ENCODE measurements at regions not wholly inside any gene's neighbourhood (a gene's known extent, or its start where the extent isn't known, plus 50 kb on each side); places are given as distances from the start of the nearest gene placed in this dataset.

DNA sequence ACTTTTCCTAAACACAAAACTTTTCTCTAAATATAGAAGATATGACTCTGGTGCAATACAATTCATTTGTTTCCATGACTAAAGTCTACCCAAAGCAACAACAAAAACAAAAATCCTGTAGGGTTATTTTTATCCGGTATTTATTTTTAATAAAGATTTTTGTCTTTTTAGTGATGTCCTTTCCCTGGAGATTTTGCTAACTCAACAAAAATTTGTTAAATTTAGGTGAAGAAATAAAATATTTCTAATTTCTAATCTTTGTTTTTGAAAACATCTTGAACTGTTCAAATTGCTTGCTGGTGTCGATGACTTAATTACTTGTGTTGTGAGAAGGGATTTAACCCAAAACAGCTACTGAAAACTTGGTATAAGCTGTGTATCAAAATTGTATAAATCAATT is 741.8 kb downstream of the HDGFL1 start:
- no peaks in the 10 kb centered on the region; the same call in 1 of the 2 replicates for H3K4me1 ChIP-seq
- H3K36me3 ChIP-seq = no peaks in the 10 kb centered on the region
- TF ChIP-seq CTCF (IDR thresholded peaks at IDR 0.05; ENCODE audit: low read depth, low read length) = no peak
- no peak for DNase-seq
- no peak overlapping the region for H3K4me3 ChIP-seq (ENCODE audit: low read depth, low read length)
- no peaks in the 10 kb centered on the region for H3K9me3 ChIP-seq
- no peaks in the 10 kb centered on the region for H3K27me3 ChIP-seq

DNA sequence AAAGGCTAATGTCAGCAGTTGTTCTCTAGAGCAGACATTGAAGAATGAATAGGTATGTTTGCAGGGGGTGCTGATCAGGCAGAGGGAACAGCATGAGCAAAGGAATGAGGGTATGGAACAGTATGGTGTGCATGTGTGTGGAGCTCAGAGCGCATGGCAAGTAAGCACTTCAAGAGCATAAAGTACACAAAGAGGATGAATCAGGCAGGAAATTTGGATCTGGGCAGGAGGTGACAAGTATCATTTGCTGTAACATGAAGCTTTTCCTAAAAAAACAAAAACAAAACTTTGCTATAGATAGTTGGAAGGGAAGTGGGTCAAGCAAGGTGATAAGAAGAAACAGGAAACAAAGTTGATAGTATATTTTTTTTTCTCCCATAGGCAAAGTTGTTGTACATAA is 746.8 kb downstream of the HDGFL1 start:
- Histone ChIP-seq H3K36me3 (no peaks in the 10 kb centered on the region), H3K9me3 (no peaks in the 10 kb centered on the region), H3K4me1 (peaks cover 9% of the 10 kb centered on the region), H3K4me3 (ENCODE audit: low read depth, low read length) (no peak overlapping the region), H3K27me3 (no peaks in the 10 kb centered on the region)
- no peak for DNase-seq
- TF ChIP-seq CTCF (IDR thresholded peaks at IDR 0.05; ENCODE audit: low read depth, low read length) = no peak

DNA sequence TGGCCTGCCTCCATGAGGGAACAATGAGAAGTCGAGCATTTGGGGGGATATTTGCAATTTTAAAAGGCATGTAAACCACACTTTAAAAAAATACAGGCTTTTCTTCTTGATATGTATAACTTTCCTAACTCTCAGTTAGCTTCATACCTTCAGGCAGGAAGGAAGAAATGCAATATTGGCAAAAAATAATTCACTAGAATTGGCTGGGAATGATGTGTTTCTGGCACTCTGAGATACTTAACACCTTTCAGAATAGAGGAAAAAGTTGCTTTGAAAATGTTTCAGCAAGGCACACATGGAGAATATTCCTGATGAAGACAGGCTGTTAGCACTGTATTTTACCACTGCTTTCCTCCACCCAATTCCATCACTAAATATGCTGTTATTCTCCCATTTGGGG is 747.6 kb downstream of the HDGFL1 start:
- no peaks in the 10 kb centered on the region for H3K36me3 ChIP-seq
- H3K9me3 ChIP-seq = no peaks in the 10 kb centered on the region
- TF ChIP-seq CTCF (IDR thresholded peaks at IDR 0.05; ENCODE audit: low read depth, low read length) = no peak
- H3K4me1 ChIP-seq = peaks cover 9% of the 10 kb centered on the region
- no peak for DNase-seq
- H3K27me3 ChIP-seq = no peaks in the 10 kb centered on the region
- H3K4me3 ChIP-seq (ENCODE audit: low read depth, low read length) = no peak overlapping the region

- H3K27me3 ChIP-seq = no peaks in the 10 kb centered on the region
- TF ChIP-seq CTCF (IDR thresholded peaks at IDR 0.05; ENCODE audit: low read depth, low read length) = no peak
- H3K36me3 ChIP-seq = no peaks in the 10 kb centered on the region
- H3K9me3 ChIP-seq = no peaks in the 10 kb centered on the region
- peaks cover 9% of the 10 kb centered on the region for H3K4me1 ChIP-seq
- H3K4me3 ChIP-seq (ENCODE audit: low read depth, low read length) = no peak overlapping the region
- DNase-seq = no peak
These were observed 750.2 kb downstream of the HDGFL1 start for GRCh38 chr6:23319582-23319981.

DNA sequence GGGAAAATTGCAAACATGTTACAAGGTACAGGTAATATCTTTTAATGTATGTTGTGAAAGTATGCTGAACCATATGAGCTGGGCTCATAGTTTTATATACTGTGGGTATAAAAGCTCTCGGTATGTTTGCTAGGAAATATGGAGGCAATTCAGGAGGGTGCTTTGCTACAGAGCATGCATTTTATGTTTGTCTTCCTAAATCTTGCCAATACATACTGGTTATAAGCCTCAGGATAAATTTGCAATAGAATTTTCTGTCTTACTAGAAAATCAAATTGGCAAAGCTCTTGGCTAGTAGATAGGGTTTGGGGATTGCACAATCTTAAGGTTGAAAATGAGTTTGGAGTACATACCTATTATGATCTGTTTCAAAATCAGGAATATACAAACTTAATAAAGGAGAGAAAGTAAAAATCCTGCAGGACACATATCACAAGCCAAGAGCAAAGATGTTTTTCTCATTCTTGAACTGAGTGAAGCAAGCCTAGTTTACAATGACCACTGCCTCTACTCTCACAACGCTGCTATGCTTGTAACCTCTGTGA is 751.2 kb downstream of the HDGFL1 start:
- Histone ChIP-seq H3K27me3 (no peaks in the 10 kb centered on the region), H3K9me3 (no peaks in the 10 kb centered on the region), H3K36me3 (no peaks in the 10 kb centered on the region), H3K4me1 (peaks cover 9% of the 10 kb centered on the region), H3K4me3 (ENCODE audit: low read depth, low read length) (no peak overlapping the region)
- no peak for DNase-seq
- TF ChIP-seq CTCF (IDR thresholded peaks at IDR 0.05; ENCODE audit: low read depth, low read length) = no peak

GRCh38 chr6:23323897-23324296 is 754.5 kb downstream of the HDGFL1 start:
- TF ChIP-seq CTCF (IDR thresholded peaks at IDR 0.05; ENCODE audit: low read depth, low read length) = no peak
- Histone ChIP-seq H3K9me3 (no peaks in the 10 kb centered on the region), H3K4me3 (ENCODE audit: low read depth, low read length) (no peak overlapping the region), H3K36me3 (no peaks in the 10 kb centered on the region), H3K27me3 (no peaks in the 10 kb centered on the region), H3K4me1 (peaks cover 3% of the 10 kb centered on the region; the same call in 1 of the 2 replicates)
- no peak for DNase-seq
